Left lung (tissue), 4 donors: ENCODE measurements at regions not wholly inside any gene's neighbourhood (a gene's known extent, or its start where the extent isn't known, plus 50 kb on each side); places are given as distances from the start of the nearest gene placed in this dataset.

Experiments used
- ATAC-seq: fragments of 200-7000 bp; cut with Tn5 transposase; one replicate; pipeline ENCODE4 v1.9.1; 2020; ENCODE audit warnings: moderate library complexity
- DNase-seq, 4 donors: peaks; one replicate each; pipeline ENCODE4 v3.0.0-alpha.2; 2013 to 2020
- H3K27ac ChIP-seq, 2 donors: fragments of 200-600 bp; sonication (generic) in 1 of 2; one replicate each; pipeline versions ENCODE4 v1.5.0 to v1.8.0; 2020 to 2021
- H3K27me3 ChIP-seq, 2 donors: fragments of 200-600 bp; sonication (generic) in 1 of 2; one replicate each; pipeline versions ENCODE4 v1.5.0 to v1.8.0; 2020 to 2021
- H3K36me3 ChIP-seq, 2 donors: fragments of 200-600 bp; sonication (generic) in 1 of 2; one replicate each; pipeline versions ENCODE4 v1.5.0 to v1.8.0; 2020 to 2021
- H3K4me1 ChIP-seq, 2 donors: fragments of 200-600 bp; one replicate each; pipeline ENCODE4 v1.8.0; 2021
- H3K4me3 ChIP-seq, 2 donors: fragments of 200-600 bp; sonication (generic) in 1 of 2; one replicate each; pipeline versions ENCODE4 v1.5.0 to v1.8.0; 2020 to 2021; ENCODE audit warnings: mild to moderate bottlenecking in 1 of 2
- H3K9me3 ChIP-seq, 2 donors: fragments of 200-600 bp; sonication (generic) in 1 of 2; one replicate each; pipeline versions ENCODE4 v1.5.0 to v1.8.0; 2020 to 2021
- intact Hi-C, 2 donors: fragments of 100-400 bp; cut with DNase I; formaldehyde crosslinking; loops; one replicate each; pipeline versions ENCODE4 v1.11.2 to v1.14.2; 2022
- TF ChIP-seq, protein P1 (sequence below), 2 donors: fragments of 200-600 bp; sonication (generic) in 1 of 2; IDR thresholded peaks; one replicate each; pipeline versions ENCODE4 v1.5.0 to v1.8.0; 2021; ENCODE audit warnings: antibody characterized with exemption in 2 of 2
- donor health status: DM: no; HTN: yes; CAD: no.
- donor health status: DM: no; HTN: no; CAD: no.

DNA sequence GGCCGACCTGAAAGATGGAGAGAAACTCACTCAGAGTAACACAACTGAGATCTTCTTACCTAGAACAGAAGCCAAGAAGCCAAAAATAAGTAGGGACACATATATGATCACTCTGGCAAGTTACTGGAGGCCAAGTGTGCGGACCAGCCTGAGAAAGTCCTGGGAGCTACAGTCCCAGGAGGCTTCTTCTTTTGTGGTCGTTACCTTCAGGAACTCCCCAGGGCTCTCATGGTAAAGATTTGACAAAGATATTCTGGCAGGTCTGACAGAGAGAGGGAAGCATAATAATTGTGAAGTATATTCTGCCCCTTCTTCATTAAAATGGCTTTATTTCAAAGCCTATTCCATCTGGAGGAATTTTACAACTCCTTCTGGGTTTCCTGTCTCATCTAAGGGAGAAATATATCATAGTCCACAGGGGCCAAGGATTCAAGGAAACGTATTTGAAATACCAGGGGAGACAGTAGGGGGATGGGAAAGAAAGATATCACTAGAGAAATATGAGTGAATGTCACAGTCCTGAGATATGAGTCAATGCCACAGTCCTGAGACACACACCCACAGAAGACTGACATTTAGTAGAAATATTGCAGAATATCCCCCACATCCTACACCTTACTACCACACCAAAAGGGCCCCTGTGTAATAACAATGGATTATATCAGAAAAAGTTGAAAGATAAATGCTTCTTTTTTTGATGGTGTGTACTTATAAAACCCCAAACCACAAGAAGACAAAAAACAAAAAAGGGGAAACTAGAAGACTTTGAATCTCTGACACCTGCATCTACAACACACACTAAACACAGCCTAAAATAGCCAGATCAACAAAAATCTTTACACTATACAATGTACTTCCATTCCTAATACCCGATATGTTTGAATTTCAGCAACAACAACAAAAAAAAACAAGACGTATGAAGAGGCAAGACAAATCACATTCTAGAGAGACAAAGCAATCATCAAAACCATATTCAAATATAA, 594.2 kb upstream of the NRG3 start:
- no peaks in the 10 kb centered on the region for H3K27me3 ChIP-seq
- no peaks in the 10 kb centered on the region for H3K9me3 ChIP-seq
- intact Hi-C loops: no loop called here
- no peak overlapping the region for H3K27ac ChIP-seq
- TF ChIP-seq, protein P1, sequence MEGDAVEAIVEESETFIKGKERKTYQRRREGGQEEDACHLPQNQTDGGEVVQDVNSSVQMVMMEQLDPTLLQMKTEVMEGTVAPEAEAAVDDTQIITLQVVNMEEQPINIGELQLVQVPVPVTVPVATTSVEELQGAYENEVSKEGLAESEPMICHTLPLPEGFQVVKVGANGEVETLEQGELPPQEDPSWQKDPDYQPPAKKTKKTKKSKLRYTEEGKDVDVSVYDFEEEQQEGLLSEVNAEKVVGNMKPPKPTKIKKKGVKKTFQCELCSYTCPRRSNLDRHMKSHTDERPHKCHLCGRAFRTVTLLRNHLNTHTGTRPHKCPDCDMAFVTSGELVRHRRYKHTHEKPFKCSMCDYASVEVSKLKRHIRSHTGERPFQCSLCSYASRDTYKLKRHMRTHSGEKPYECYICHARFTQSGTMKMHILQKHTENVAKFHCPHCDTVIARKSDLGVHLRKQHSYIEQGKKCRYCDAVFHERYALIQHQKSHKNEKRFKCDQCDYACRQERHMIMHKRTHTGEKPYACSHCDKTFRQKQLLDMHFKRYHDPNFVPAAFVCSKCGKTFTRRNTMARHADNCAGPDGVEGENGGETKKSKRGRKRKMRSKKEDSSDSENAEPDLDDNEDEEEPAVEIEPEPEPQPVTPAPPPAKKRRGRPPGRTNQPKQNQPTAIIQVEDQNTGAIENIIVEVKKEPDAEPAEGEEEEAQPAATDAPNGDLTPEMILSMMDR (IDR thresholded peaks at IDR 0.05): no peak
- no peak overlapping the region for H3K4me3 ChIP-seq
- no peaks in the 10 kb centered on the region for H3K4me1 ChIP-seq
- no peaks in the 10 kb centered on the region for H3K36me3 ChIP-seq
- no peak for ATAC-seq
- no peak for DNase-seq

DNA sequence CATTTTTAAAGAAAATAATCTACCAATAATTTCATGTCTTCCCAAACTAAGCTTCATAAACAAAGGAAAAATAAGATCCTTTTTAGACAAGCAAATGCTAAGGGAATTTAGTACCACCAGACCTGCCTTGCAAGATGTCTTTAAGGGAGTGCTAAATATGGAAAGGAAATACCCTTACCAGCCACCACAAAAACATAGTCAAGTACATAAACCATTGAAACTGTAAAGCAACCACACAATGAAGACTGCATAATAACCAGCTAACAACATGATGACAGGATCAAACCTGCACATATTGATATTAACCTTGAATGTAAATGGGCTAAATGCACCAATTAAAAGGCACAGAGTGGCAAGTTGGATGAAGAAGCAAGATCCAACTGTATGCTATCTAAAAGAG, 586.5 kb upstream of the NRG3 start:
- Histone ChIP-seq H3K4me1 (no peaks in the 10 kb centered on the region), H3K27me3 (no peaks in the 10 kb centered on the region)
- TF ChIP-seq, protein P1 (IDR thresholded peaks at IDR 0.05): no peak

DNA sequence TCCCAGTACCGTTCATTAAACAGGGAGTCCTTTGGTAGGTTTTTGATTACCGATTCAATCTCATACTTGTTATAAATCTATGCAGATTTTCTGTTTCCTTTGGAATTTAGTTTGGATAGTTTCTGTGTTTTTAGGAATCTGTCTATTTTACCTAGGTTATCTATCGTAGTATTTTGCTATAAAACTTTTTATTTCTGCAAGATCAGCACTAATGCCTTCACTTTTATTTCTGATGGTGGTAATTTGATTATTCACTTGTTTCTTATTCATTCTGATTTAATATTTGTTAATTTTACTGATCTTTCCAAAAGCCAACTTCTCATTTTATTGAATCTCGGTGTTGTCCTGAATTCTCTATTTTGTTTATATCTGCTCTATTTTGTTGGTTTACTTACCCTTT, 577.7 kb upstream of the NRG3 start:
- no peak overlapping the region for H3K4me3 ChIP-seq
- H3K27me3 ChIP-seq: no peaks in the 10 kb centered on the region
- peaks cover 0 to 6% of the 10 kb centered on the region in 2 donors for H3K9me3 ChIP-seq
- ATAC-seq: no peak
- H3K36me3 ChIP-seq: no peaks in the 10 kb centered on the region
- intact Hi-C loops: no loop called here
- TF ChIP-seq, protein P1 (IDR thresholded peaks at IDR 0.05): no peak
- no peak for DNase-seq
- no peaks in the 10 kb centered on the region for H3K4me1 ChIP-seq
- H3K27ac ChIP-seq: no peak overlapping the region

More for the DNA sequence above, 586.5 kb upstream of the NRG3 start:
- Histone ChIP-seq H3K9me3 (peaks cover 0 to 15% of the 10 kb centered on the region in 2 donors), H3K36me3 (no peaks in the 10 kb centered on the region), H3K27ac (no peak overlapping the region), H3K4me3 (no peak overlapping the region)
- no peak for ATAC-seq
- intact Hi-C loops: no loop called here
- no peak for DNase-seq

DNA sequence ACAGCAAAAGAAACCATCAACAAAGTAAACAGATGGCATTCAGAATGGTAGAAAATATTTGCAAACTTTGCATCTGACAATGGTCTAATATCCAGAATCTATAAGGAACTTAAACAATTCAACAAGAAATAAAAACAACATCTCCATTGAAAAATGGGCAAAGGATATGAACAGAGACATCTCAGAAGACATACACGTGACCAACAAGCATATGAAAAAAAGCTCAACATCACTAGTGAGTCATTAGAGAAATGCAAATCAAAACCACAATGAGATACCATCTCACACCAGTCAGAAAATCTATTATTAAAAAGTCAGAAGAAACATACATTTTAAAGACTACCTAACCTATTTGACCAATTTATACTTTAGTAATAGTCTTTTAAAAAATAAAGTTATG, 571.3 kb upstream of the NRG3 start:
- Histone ChIP-seq H3K4me1 (no peaks in the 10 kb centered on the region), H3K9me3 (peaks cover 0 to 13% of the 10 kb centered on the region in 2 donors), H3K27me3 (no peaks in the 10 kb centered on the region), H3K36me3 (no peaks in the 10 kb centered on the region), H3K4me3 (no peak overlapping the region), H3K27ac (no peak overlapping the region)
- intact Hi-C loops: no loop called here
- ATAC-seq (no peak), DNase-seq (no peak)
- TF ChIP-seq, protein P1 (IDR thresholded peaks at IDR 0.05): no peak

DNA sequence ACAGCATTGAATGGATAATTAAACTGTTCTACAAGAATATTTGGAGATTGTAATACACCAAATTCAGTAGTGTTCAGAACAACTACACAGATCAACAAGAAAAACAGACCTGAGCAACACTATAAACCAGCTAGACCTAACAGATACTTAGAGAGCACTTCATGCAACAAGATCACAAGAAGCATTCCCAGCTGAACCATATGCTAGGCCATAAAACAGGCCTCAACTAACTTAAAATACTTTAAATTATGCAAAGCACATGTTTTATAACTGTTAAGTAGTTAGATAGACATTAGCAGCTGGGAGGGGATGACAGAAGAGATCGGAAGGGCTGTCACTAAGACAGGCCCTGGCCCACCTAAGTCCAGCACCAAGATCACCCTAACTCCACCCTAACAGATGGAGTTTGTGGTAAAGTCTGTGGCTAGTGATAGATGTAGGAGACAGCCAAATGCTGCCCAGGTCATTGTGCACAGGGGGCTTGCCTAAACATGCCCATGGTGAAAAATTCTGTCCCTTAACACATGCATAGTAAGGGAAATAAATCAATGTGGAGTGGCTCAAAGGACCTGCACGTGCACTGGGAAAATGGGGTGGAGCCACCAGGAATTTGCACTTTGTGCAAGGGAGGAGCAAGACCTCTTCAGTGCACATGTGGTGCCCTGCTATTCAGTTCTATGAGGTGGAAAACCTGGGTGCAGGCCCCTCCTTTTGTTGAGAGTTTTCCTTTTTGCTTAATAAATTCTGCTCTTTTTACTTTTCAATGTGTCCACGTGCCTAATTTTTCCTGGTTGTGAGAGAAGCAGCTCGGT, 567.8 kb upstream of the NRG3 start:
- intact Hi-C loops: no loop called here
- ATAC-seq: no peak
- no peak for DNase-seq

More for the DNA sequence above, 567.8 kb upstream of the NRG3 start:
- Histone ChIP-seq H3K9me3 (peaks cover 0 to 17% of the 10 kb centered on the region in 2 donors), H3K36me3 (no peaks in the 10 kb centered on the region), H3K27ac (no peak overlapping the region), H3K4me3 (no peak overlapping the region), H3K4me1 (no peaks in the 10 kb centered on the region), H3K27me3 (no peaks in the 10 kb centered on the region)
- TF ChIP-seq, protein P1 (IDR thresholded peaks at IDR 0.05): no peak
